Erythroblast (primary cell): ENCODE measurements at regions not wholly inside any gene's neighbourhood (a gene's known extent, or its start where the extent isn't known, plus 50 kb on each side); places are given as distances from the start of the nearest gene placed in this dataset.

ENCODE experiments used
- GATA1 ChIP-seq: IDR thresholded peaks from 2 replicates; pipeline ENCODE4 v1.6.1; 2011; ENCODE audit warnings: low read depth, mild to moderate bottlenecking, control low read depth, low read length, moderate library complexity
- POLR2A ChIP-seq: IDR thresholded peaks from 2 replicates; pipeline ENCODE4 v1.6.1; 2011; ENCODE audit warnings: mild to moderate bottlenecking, low read length

DNA sequence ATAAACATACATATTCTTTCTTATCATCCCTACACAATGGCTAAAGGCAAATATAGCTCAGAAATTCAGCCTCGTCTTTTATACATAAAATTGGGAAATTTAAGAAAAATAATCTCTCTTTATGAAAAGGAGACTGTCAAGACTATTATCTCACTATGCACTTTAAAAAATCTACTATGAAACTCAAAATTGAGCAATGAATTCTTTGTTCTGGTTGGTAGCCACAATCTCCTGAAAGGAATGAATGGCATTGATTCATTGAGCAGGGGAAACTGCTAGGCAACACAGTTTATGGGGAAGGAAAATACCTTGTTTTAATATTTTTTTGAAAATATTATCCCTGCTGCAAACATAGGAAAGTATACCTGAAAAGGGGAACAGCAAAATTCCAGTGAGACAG is 397.1 kb downstream of the RAB28 start:
- no peak for TF ChIP-seq POLR2A
- no peak for TF ChIP-seq GATA1
